ENCODE measurements at regions not wholly inside any gene's neighbourhood (a gene's known extent, or its start where the extent isn't known, plus 50 kb on each side); places are given as distances from the start of the nearest gene placed in this dataset.

DNA sequence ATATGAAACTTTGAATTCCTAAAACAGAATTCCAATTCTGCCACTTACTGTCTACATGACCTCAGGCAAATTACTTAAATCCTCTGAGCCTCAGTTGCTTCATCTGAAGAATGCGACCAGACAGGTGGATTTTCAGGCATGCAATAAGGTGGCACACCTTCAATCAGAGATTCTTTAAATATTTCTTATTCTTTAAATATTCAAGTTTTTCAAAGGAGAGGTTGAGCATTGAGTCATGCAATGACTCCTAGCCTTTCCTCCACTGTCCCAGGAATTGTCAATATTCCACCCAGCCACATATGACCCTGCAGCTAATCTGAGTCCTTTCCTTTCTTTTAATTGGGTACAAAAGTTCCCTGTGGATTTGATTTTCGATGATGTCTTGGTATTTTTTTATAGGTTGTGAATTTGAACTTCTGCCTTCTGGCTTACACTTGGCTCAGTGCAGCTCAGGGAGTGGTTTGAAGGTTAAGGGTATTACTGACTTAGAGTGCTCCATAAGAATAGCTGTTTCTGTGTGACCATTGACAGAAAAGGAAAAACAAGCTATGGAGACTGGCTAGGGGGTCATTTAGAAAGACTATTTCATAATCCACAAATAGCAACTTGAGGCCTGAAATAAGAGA, 52.2 kb upstream of the PRDX6 start:
- peak overlapping the region; percentile 39; the same call in 1 of the 2 replicates for H3K4me3 ChIP-seq
- H3K4me2 ChIP-seq: peak overlapping the region; percentile 67
- CTCF ChIA-PET: interaction anchor here (0.7 to 1.1 kb wide), 3 partner anchors 360 to 1328 kb away, joined by 3 read pairs; no protein-coding TSS in a partner anchor
- no peaks in the 10 kb centered on the region for H4K20me1 ChIP-seq (ENCODE audit: insufficient read depth)
- peak overlapping the region; percentile 89 for H3K27ac ChIP-seq
- H2AFZ ChIP-seq: no peak overlapping the region
- H3K9me2 ChIP-seq (ENCODE audit: insufficient read depth): no peaks in the 10 kb centered on the region
- H3K79me2 ChIP-seq (ENCODE audit: low read depth): no peaks in the 10 kb centered on the region; the same call in 1 of the 2 replicates
- peak; percentile 45 to 96 for DNase-seq
- no peaks in the 10 kb centered on the region for H3K36me3 ChIP-seq (ENCODE audit: low read depth)
- BruUV-seq (replicated peaks): no TSS peak
- POLR2A ChIA-PET (ENCODE audit: unreplicated experiment): interaction anchor here (0.5 to 0.6 kb wide), 3 partner anchors 53 to 436 kb away, joined by 5 to 13 read pairs (median 5); no protein-coding TSS in a partner anchor
- intact Hi-C loops (cut with micrococcal nuclease; ENCODE audit: unreplicated experiment): loop anchor here (1.0 to 10.0 kb wide), 6 partner anchors 168 to 1320 kb away; partner anchors contain the start of genes TNFSF18 and ZBTB37
- peaks cover 81% of the 10 kb centered on the region for H3K4me1 ChIP-seq (replicated peaks; ENCODE audit: insufficient read depth)
- no peaks in the 10 kb centered on the region for H3K27me3 ChIP-seq (ENCODE audit: insufficient read depth, low read depth)
- TF ChIP-seq, protein P1, sequence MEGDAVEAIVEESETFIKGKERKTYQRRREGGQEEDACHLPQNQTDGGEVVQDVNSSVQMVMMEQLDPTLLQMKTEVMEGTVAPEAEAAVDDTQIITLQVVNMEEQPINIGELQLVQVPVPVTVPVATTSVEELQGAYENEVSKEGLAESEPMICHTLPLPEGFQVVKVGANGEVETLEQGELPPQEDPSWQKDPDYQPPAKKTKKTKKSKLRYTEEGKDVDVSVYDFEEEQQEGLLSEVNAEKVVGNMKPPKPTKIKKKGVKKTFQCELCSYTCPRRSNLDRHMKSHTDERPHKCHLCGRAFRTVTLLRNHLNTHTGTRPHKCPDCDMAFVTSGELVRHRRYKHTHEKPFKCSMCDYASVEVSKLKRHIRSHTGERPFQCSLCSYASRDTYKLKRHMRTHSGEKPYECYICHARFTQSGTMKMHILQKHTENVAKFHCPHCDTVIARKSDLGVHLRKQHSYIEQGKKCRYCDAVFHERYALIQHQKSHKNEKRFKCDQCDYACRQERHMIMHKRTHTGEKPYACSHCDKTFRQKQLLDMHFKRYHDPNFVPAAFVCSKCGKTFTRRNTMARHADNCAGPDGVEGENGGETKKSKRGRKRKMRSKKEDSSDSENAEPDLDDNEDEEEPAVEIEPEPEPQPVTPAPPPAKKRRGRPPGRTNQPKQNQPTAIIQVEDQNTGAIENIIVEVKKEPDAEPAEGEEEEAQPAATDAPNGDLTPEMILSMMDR (conservative IDR thresholded peaks at IDR 0.05): no peak
- TF ChIP-seq EZH2 (IDR thresholded peaks at IDR 0.05; ENCODE audit: low read depth): no peak
- no peaks in the 10 kb centered on the region for H3K9me3 ChIP-seq (ENCODE audit: insufficient read depth, low read depth)
- H3F3A ChIP-seq (ENCODE audit: insufficient read depth, low read depth): peaks cover 42% of the 10 kb centered on the region

DNA sequence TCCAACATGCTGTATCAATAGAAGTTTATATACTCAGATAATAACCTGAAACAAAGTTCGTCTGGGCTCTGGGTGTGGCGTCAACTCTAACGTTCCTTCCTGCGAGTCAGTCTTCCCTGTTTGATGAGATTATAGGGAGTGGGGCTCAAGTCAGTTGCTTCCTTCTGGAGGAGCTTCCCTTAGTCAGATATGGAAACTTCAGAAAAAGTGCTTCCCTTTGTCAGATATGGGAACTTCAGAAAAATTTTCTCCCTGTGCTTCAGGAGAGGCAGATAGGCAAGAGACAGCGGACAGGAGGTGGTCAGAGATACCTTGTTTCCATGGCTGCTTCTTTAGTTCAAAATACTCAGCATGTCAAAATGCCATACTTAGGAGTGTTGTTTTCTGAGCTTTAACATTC, 51.1 kb upstream of the PRDX6 start:
- Histone ChIP-seq H3K4me3 (peak overlapping the region; percentile 12; the same call in 1 of the 2 replicates), H2AFZ (no peak overlapping the region), H4K20me1 (ENCODE audit: insufficient read depth) (no peaks in the 10 kb centered on the region), H3K9me3 (ENCODE audit: insufficient read depth, low read depth) (no peaks in the 10 kb centered on the region), H3K79me2 (ENCODE audit: low read depth) (no peaks in the 10 kb centered on the region; the same call in 1 of the 2 replicates), H3K27me3 (ENCODE audit: insufficient read depth, low read depth) (no peaks in the 10 kb centered on the region), H3K4me1 (replicated peaks; ENCODE audit: insufficient read depth) (peaks cover 83% of the 10 kb centered on the region), H3K36me3 (ENCODE audit: low read depth) (no peaks in the 10 kb centered on the region), H3K27ac (peak overlapping the region; percentile 89), H3F3A (ENCODE audit: insufficient read depth, low read depth) (peaks cover 51% of the 10 kb centered on the region), H3K9me2 (ENCODE audit: insufficient read depth) (no peaks in the 10 kb centered on the region), H3K4me2 (peak overlapping the region; percentile 67)
- intact Hi-C loops (cut with micrococcal nuclease; ENCODE audit: unreplicated experiment): loop anchor here (10.0 kb wide), 2 partner anchors 371 to 1319 kb away; partner anchors contain the start of gene TNFSF18
- POLR2A ChIA-PET (ENCODE audit: unreplicated experiment): interaction anchor here (0.6 kb wide), 1 partner anchor 510 kb away, joined by 3 read pairs; no protein-coding TSS in a partner anchor
- CTCF ChIA-PET: no interaction called here
- DNase-seq: peak in 1 of 2 experiments; percentile 67
- TF ChIP-seq, protein P1 (conservative IDR thresholded peaks at IDR 0.05): no peak
- no peak for TF ChIP-seq EZH2 (IDR thresholded peaks at IDR 0.05; ENCODE audit: low read depth)
- BruUV-seq (replicated peaks): no TSS peak

DNA sequence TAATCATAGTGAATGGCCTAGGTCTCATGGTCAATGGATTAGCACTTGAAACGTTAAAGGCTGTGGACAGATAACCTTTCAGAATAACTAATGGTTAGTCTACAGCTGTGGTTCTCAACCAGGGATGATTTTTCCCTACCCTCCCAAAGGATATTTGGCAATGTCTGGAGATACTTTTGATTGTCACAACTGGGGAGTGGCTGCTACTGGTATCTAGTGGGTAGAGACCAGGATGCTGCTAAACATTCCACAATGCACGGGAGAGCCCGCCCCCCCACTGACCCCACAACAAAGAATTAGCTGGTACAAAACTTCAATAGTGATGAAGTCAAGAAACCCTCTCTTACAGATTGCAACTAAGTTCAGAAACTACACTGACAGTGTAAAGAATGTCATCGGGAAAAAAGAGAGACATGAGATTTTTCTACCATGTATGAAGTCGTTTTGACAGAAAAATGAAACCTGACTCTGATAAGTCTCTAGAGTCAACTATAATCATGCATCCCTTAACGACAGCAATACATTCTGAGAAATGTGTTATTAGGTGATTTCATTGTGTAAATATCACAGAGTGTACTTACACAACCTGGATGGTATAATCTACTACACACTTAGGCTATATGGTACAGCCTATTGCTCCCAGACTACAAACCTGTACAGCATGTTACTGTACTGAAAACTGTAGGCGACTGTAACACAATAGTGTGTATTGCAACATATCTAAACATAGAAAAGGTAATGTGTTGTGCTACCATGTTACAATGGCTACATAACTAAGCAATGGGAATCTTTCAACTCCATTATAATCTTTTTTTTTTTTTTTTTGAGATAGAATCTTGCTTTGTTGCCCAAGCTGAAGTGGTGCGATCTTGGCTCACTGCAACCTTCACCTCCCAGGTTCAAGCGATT, 49.7 kb upstream of the PRDX6 start:
- Histone ChIP-seq H3K4me3 (no peak overlapping the region), H3K27me3 (ENCODE audit: insufficient read depth, low read depth) (no peaks in the 10 kb centered on the region), H3K9me2 (ENCODE audit: insufficient read depth) (no peaks in the 10 kb centered on the region), H3K27ac (peak overlapping the region; percentile 89), H3F3A (ENCODE audit: insufficient read depth, low read depth) (peaks cover 51% of the 10 kb centered on the region), H3K36me3 (ENCODE audit: low read depth) (no peaks in the 10 kb centered on the region), H2AFZ (no peak overlapping the region), H3K79me2 (ENCODE audit: low read depth) (no peaks in the 10 kb centered on the region; the same call in 1 of the 2 replicates), H3K4me2 (no peak overlapping the region), H3K9me3 (ENCODE audit: insufficient read depth, low read depth) (no peaks in the 10 kb centered on the region), H4K20me1 (ENCODE audit: insufficient read depth) (no peaks in the 10 kb centered on the region), H3K4me1 (replicated peaks; ENCODE audit: insufficient read depth) (peaks cover 86% of the 10 kb centered on the region)
- no peak for DNase-seq
- ChIA-PET CTCF (interaction anchor here (0.6 kb wide), 1 partner anchor 502 kb away, joined by 5 read pairs; no protein-coding TSS in a partner anchor), POLR2A (ENCODE audit: unreplicated experiment) (no interaction called here)
- BruUV-seq (replicated peaks): no TSS peak
- intact Hi-C loops (cut with micrococcal nuclease; ENCODE audit: unreplicated experiment): loop anchor here (10.0 kb wide), 2 partner anchors 373 to 1317 kb away; partner anchors contain the start of gene TNFSF18
- TF ChIP-seq, protein P1 (conservative IDR thresholded peaks at IDR 0.05): no peak
- TF ChIP-seq EZH2 (IDR thresholded peaks at IDR 0.05; ENCODE audit: low read depth): no peak
